ENCODE measurements at regions not wholly inside any gene's neighbourhood (a gene's known extent, or its start where the extent isn't known, plus 50 kb on each side); places are given as distances from the start of the nearest gene placed in this dataset.

GRCh38 chr5:6159832-6160430 is 218.4 kb downstream of the MED10 start:
- no peak for TF ChIP-seq EZH2 (IDR thresholded peaks at IDR 0.05; ENCODE audit: insufficient read depth, poor library complexity, severe bottlenecking)
- TF ChIP-seq EZH2phosphoT487 (IDR thresholded peaks at IDR 0.05; ENCODE audit: insufficient read depth, low read depth): no peak

All from GM23248 (cell line).